ENCODE measurements at regions not wholly inside any gene's neighbourhood (a gene's known extent, or its start where the extent isn't known, plus 50 kb on each side); places are given as distances from the start of the nearest gene placed in this dataset.

DNA sequence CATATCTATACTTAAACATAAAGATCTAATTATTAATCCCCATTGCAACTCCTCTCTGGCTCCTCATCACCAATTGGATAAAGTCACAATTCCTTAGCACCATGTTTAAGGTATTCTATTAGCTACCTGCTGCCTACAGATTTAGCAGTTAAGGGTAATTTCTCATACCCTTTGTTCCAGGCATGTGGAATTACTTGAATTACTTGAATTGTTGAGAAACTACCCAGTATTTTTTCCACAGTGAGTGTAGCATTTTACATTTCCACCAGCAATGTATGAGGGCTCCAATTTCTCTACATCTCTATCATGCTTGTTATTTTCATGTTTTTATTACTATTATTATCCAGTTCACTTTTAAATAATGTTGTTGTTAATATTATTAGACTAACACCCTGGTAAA is 86.4 kb downstream of the P2RY1 start:
- TF ChIP-seq, protein P1, sequence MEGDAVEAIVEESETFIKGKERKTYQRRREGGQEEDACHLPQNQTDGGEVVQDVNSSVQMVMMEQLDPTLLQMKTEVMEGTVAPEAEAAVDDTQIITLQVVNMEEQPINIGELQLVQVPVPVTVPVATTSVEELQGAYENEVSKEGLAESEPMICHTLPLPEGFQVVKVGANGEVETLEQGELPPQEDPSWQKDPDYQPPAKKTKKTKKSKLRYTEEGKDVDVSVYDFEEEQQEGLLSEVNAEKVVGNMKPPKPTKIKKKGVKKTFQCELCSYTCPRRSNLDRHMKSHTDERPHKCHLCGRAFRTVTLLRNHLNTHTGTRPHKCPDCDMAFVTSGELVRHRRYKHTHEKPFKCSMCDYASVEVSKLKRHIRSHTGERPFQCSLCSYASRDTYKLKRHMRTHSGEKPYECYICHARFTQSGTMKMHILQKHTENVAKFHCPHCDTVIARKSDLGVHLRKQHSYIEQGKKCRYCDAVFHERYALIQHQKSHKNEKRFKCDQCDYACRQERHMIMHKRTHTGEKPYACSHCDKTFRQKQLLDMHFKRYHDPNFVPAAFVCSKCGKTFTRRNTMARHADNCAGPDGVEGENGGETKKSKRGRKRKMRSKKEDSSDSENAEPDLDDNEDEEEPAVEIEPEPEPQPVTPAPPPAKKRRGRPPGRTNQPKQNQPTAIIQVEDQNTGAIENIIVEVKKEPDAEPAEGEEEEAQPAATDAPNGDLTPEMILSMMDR (IDR thresholded peaks at IDR 0.05; ENCODE audit: extremely low read depth in 1 of 2, insufficient read depth in 1 of 2, low read depth in 1 of 2, low read length in 2 of 2) = no peak
- no peak for TF ChIP-seq POLR2A (IDR thresholded peaks at IDR 0.05; ENCODE audit: low read depth, low read length)
- TF ChIP-seq POLR2AphosphoS5 (IDR thresholded peaks at IDR 0.05; ENCODE audit: insufficient read depth, low read depth, low read length) = no peak
- TF ChIP-seq MAX (IDR thresholded peaks at IDR 0.05; ENCODE audit: insufficient read depth, insufficient read length) = no peak
- TF ChIP-seq JUN (IDR thresholded peaks at IDR 0.05; ENCODE audit: borderline replicate concordance, insufficient read depth, insufficient read length, low read depth) = no peak
- no peak for TF ChIP-seq EZH2 (IDR thresholded peaks at IDR 0.05; ENCODE audit: borderline replicate concordance, low read depth, low read length, severe bottlenecking)
